DOHH2 (cell line): ENCODE measurements at regions not wholly inside any gene's neighbourhood (a gene's known extent, or its start where the extent isn't known, plus 50 kb on each side); places are given as distances from the start of the nearest gene placed in this dataset.
"Not testable (repeated sequence)": the region's sequence is repeated elsewhere in the genome, so short reads cannot be mapped to it uniquely, and the experiment has no call there.

Source experiments
- CTCF ChIP-seq: fragments of 200-600 bp; sonication (generic); IDR thresholded peaks from one replicate; pipeline ENCODE4 v1.5.1; 2014; ENCODE audit warnings: antibody characterized with exemption, mild to moderate bottlenecking, low read depth, low read length; ENCODE audit not compliant: poor library complexity, severe bottlenecking
- EZH2phosphoT487 ChIP-seq: fragments of 200-600 bp; sonication (generic); IDR thresholded peaks from 2 replicates; pipeline ENCODE4 v1.6.1; 2017; ENCODE audit warnings: borderline replicate concordance, mild to moderate bottlenecking, antibody characterized with exemption, low read length, moderate library complexity, mixed read lengths

DNA sequence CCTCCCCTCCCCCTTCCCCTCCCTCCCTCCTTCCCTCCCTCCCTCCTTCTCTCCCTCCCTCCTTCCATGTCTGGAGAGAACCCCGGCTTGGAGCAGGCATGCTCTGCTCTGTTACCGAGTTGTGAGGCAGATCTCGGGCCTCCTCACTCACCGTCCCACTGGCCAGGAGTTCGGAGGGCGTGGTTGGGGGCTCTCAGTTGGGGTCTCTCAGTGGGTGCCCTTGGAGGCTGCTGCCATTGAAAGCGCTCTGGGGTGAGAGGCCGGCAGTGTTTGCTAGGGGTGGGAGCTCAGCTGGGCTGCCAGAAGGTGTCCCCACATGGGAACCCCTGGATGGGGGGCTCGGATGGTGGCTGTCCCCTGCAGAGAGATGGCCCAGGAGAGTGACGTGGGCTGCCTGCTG lies 101.1 kb upstream of the LRPAP1 start:
- TF ChIP-seq CTCF, EZH2phosphoT487: not testable (repeated sequence)
